HepG2 (cell line): ENCODE measurements at regions not wholly inside any gene's neighbourhood (a gene's known extent, or its start where the extent isn't known, plus 50 kb on each side); places are given as distances from the start of the nearest gene placed in this dataset.

Source experiments
- ATAD3A ChIP-seq: sonication (generic); formaldehyde crosslinking; IDR thresholded peaks from 2 replicates; pipeline ENCODE4 v1.4.0; 2020; ENCODE audit warnings: missing genetic modification reagents
- BHLHE40 ChIP-seq: IDR thresholded peaks from 2 replicates; pipeline ENCODE4 v1.6.1; 2011; ENCODE audit warnings: low read length, improper control_type of control experiment
- DR1 ChIP-seq: sonication (generic); formaldehyde crosslinking; IDR thresholded peaks from 2 replicates; pipeline ENCODE4 v1.8.0; 2021; ENCODE audit warnings: mild to moderate bottlenecking, missing genetic modification reagents, inconsistent platforms
- HES4 ChIP-seq: sonication (generic); formaldehyde crosslinking; IDR thresholded peaks from 2 replicates; pipeline ENCODE4 v1.9.0; 2021; ENCODE audit warnings: mild to moderate bottlenecking, missing genetic modification reagents, borderline replicate concordance
- HHEX ChIP-seq: IDR thresholded peaks from 2 replicates; pipeline ENCODE4 v1.6.1; 2016; ENCODE audit warnings: control low read depth
- KMT2A ChIP-seq: sonication (generic); formaldehyde crosslinking; IDR thresholded peaks from 2 replicates; pipeline ENCODE4 v1.4.0; 2020; ENCODE audit warnings: missing genetic modification reagents
- LCORL ChIP-seq, 2 experiments: fragments of 450-650 bp in 1 of 2; sonication (generic) in 1 of 2; formaldehyde crosslinking in 1 of 2; IDR thresholded peaks; 2 replicates each; pipeline versions ENCODE4 v1.5.0 to v1.6.1; 2017 to 2020; ENCODE audit warnings: antibody characterized with exemption in 1 of 2, missing genetic modification reagents in 1 of 2
- MAFG ChIP-seq: sonication (generic); formaldehyde crosslinking; IDR thresholded peaks from 2 replicates; pipeline ENCODE4 v1.5.1; 2020; ENCODE audit warnings: mild to moderate bottlenecking, missing genetic modification reagents
- MAZ ChIP-seq, 2 experiments: sonication (generic) in 1 of 2; formaldehyde crosslinking in 1 of 2; IDR thresholded peaks; 2 replicates each; pipeline versions ENCODE4 v1.5.0 to v1.6.1; 2012 to 2020; ENCODE audit warnings: low read depth in 2 of 2, mild to moderate bottlenecking in 2 of 2, borderline replicate concordance in 1 of 2, improper control_type of control experiment in 1 of 2, low read length in 1 of 2, missing genetic modification reagents in 1 of 2, moderate library complexity in 1 of 2
- NFYC ChIP-seq: IDR thresholded peaks from 2 replicates; pipeline ENCODE4 v1.6.1; 2016; ENCODE audit warnings: missing genetic modification reagents, missing compliant biosample characterization
- RXRB ChIP-seq: IDR thresholded peaks from 2 replicates; pipeline ENCODE4 v1.6.1; 2016; ENCODE audit warnings: borderline replicate concordance, missing genetic modification reagents, missing compliant biosample characterization
- SUZ12 ChIP-seq: fragments of 150-350 bp; IDR thresholded peaks from 2 replicates; pipeline ENCODE4 v1.6.1; 2014; ENCODE audit warnings: low read depth, low read length
- TCF7L2 ChIP-seq: IDR thresholded peaks from 2 replicates; pipeline ENCODE4 v1.6.1; 2011; ENCODE audit warnings: mild to moderate bottlenecking, low read depth, low read length, moderate library complexity
- TSC22D2 ChIP-seq: sonication (generic); formaldehyde crosslinking; IDR thresholded peaks from 2 replicates; pipeline ENCODE4 v1.5.1; 2020; ENCODE audit warnings: missing genetic modification reagents, mild to moderate bottlenecking, borderline replicate concordance
- YEATS2 ChIP-seq: sonication (generic); formaldehyde crosslinking; IDR thresholded peaks from 2 replicates; pipeline ENCODE4 v1.4.0; 2020; ENCODE audit warnings: missing genetic modification reagents, borderline replicate concordance
- ZFP36L1 ChIP-seq: sonication (generic); formaldehyde crosslinking; IDR thresholded peaks from 2 replicates; pipeline ENCODE4 v1.8.0; 2022; ENCODE audit warnings: mild to moderate bottlenecking, missing genetic modification reagents, moderate library complexity
- ZMYM4 ChIP-seq: sonication (generic); formaldehyde crosslinking; IDR thresholded peaks from 2 replicates; pipeline ENCODE4 v1.8.1; 2023; ENCODE audit warnings: mild to moderate bottlenecking, missing genetic modification reagents
- ZNF124 ChIP-seq: sonication (generic); formaldehyde crosslinking; IDR thresholded peaks from 2 replicates; pipeline ENCODE4 v1.4.0; 2020; ENCODE audit warnings: missing genetic modification reagents
- ZNF564 ChIP-seq: sonication (generic); formaldehyde crosslinking; IDR thresholded peaks from 2 replicates; pipeline ENCODE4 v1.8.1; 2023; ENCODE audit warnings: mild to moderate bottlenecking, missing genetic modification reagents
- ZNF7 ChIP-seq: IDR thresholded peaks from 2 replicates; pipeline ENCODE4 v1.6.1; 2016; ENCODE audit warnings: missing biosample characterization, missing genetic modification reagents
- ZNF749 ChIP-seq: sonication (generic); formaldehyde crosslinking; IDR thresholded peaks from 2 replicates; pipeline ENCODE4 v1.8.0; 2022; ENCODE audit warnings: mild to moderate bottlenecking, missing genetic modification reagents, moderate library complexity, borderline replicate concordance
- TF ChIP-seq, protein P1 (sequence below): sonication (generic); formaldehyde crosslinking; IDR thresholded peaks from 2 replicates; pipeline ENCODE4 v1.4.0; 2020; ENCODE audit warnings: missing genetic modification reagents
- TF ChIP-seq, protein P2 (sequence below): sonication (generic); formaldehyde crosslinking; IDR thresholded peaks from 2 replicates; pipeline ENCODE4 v1.4.0; 2020; ENCODE audit warnings: missing genetic modification reagents, borderline replicate concordance
- TF ChIP-seq, protein P3 (sequence below): sonication (generic); formaldehyde crosslinking; IDR thresholded peaks from 2 replicates; pipeline ENCODE4 v1.5.0; 2020; ENCODE audit warnings: missing genetic modification reagents

DNA sequence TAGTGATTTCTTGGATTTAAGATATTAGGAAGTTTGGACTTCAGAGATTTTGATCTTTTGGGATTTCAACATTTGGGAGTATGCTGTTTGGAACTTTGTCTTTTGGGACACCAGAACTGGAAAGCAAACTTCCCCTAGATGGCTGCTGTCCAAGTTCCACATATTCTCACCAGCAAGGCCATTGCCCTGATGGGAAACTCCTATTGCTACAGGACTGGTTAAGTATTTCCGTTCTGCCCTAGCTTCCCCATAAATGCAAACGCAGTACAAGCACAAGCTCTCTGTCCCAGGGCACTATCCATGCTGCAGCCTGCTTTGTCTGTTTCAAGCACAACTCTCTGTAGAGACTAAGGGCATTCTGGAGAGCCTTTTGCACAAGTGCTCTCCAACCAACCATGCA lies 79.3 kb upstream of the SLC25A13 start (continued):
- TF ChIP-seq RXRB (CRISPR knock-in tag) (0 out of 2 replicates have a peak, but pooled peaks have one; percentile 38), ZNF749 (no peak), ZNF7 (CRISPR knock-in tag) (no peak), ZMYM4 (CRISPR knock-in tag) (peak; percentile 32; the same call in 1 of the 2 replicates), MAFG (CRISPR knock-in tag) (no peak), TCF7L2 (no peak), SUZ12 (no peak), DR1 (CRISPR knock-in tag) (no peak), NFYC (CRISPR knock-in tag) (no peak), KMT2A (CRISPR knock-in tag) (no peak), ATAD3A (CRISPR knock-in tag) (no peak), BHLHE40 (no peak), TSC22D2 (no peak), HHEX (CRISPR knock-in tag) (no peak), HES4 (CRISPR knock-in tag) (no peak), MAZ (IDR thresholded peaks at IDR 0.05; ENCODE audit: borderline replicate concordance, low read depth, low read length) (no peak), MAZ (CRISPR knock-in tag; IDR thresholded peaks at IDR 0.05; ENCODE audit: low read depth) (no peak), ZFP36L1 (CRISPR knock-in tag) (no peak), YEATS2 (CRISPR knock-in tag) (no peak), LCORL (IDR thresholded peaks at IDR 0.05) (no peak), LCORL (CRISPR knock-in tag; IDR thresholded peaks at IDR 0.05) (peak; percentile 22; the same call in 1 of the 2 replicates), ZNF124 (CRISPR knock-in tag) (no peak), ZNF564 (no peak)
- TF ChIP-seq, protein P1, sequence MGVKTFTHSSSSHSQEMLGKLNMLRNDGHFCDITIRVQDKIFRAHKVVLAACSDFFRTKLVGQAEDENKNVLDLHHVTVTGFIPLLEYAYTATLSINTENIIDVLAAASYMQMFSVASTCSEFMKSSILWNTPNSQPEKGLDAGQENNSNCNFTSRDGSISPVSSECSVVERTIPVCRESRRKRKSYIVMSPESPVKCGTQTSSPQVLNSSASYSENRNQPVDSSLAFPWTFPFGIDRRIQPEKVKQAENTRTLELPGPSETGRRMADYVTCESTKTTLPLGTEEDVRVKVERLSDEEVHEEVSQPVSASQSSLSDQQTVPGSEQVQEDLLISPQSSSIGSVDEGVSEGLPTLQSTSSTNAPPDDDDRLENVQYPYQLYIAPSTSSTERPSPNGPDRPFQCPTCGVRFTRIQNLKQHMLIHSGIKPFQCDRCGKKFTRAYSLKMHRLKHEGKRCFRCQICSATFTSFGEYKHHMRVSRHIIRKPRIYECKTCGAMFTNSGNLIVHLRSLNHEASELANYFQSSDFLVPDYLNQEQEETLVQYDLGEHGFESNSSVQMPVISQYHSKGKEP (CRISPR knock-in tag) = no peak
- TF ChIP-seq, protein P2, sequence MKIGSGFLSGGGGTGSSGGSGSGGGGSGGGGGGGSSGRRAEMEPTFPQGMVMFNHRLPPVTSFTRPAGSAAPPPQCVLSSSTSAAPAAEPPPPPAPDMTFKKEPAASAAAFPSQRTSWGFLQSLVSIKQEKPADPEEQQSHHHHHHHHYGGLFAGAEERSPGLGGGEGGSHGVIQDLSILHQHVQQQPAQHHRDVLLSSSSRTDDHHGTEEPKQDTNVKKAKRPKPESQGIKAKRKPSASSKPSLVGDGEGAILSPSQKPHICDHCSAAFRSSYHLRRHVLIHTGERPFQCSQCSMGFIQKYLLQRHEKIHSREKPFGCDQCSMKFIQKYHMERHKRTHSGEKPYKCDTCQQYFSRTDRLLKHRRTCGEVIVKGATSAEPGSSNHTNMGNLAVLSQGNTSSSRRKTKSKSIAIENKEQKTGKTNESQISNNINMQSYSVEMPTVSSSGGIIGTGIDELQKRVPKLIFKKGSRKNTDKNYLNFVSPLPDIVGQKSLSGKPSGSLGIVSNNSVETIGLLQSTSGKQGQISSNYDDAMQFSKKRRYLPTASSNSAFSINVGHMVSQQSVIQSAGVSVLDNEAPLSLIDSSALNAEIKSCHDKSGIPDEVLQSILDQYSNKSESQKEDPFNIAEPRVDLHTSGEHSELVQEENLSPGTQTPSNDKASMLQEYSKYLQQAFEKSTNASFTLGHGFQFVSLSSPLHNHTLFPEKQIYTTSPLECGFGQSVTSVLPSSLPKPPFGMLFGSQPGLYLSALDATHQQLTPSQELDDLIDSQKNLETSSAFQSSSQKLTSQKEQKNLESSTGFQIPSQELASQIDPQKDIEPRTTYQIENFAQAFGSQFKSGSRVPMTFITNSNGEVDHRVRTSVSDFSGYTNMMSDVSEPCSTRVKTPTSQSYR (CRISPR knock-in tag) = no peak
- TF ChIP-seq, protein P3, sequence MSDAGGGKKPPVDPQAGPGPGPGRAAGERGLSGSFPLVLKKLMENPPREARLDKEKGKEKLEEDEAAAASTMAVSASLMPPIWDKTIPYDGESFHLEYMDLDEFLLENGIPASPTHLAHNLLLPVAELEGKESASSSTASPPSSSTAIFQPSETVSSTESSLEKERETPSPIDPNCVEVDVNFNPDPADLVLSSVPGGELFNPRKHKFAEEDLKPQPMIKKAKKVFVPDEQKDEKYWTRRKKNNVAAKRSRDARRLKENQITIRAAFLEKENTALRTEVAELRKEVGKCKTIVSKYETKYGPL = no peak
